ENCODE measurements at regions not wholly inside any gene's neighbourhood (a gene's known extent, or its start where the extent isn't known, plus 50 kb on each side); places are given as distances from the start of the nearest gene placed in this dataset.

DNA sequence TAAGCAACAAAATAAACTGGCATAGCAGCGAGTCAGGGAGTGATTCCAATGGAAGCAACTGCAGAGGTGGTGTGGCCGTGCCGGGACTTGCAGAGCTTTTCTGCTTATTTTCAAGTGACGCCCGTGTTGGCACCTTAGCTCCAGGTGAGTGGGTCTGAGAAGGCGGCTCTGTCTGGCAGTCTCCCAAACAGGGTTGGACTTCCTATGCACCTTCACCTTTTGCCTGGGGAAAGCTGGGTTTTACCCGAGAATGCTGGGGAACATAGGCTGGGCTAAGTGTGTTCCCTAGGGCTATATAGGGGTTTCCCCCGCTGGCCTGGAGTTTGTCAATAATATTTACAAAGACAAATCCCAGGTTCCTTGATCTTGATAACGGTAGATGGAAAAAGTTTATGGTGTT is 179.9 kb upstream of the TBL1XR1 start:
- no peak for DNase-seq (ENCODE audit: low read depth)
- TF ChIP-seq, protein P1, sequence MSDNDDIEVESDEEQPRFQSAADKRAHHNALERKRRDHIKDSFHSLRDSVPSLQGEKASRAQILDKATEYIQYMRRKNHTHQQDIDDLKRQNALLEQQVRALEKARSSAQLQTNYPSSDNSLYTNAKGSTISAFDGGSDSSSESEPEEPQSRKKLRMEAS (IDR thresholded peaks at IDR 0.05; ENCODE audit: low read depth, low read length): no peak
- no peak for TF ChIP-seq MYC (IDR thresholded peaks at IDR 0.05; ENCODE audit: low read depth, low read length)
- TF ChIP-seq CTCF (IDR thresholded peaks at IDR 0.05; ENCODE audit: low read depth, low read length): no peak
- no peak for TF ChIP-seq POLR2A (IDR thresholded peaks at IDR 0.05; ENCODE audit: extremely low read depth, insufficient read length)

GRCh38 chr3:177378168-177378567 is 180.9 kb upstream of the TBL1XR1 start:
- DNase-seq (ENCODE audit: low read depth): no peak
- no peak overlapping the region for H3K4me3 ChIP-seq (ENCODE audit: low read depth, low read length)
- TF ChIP-seq, protein P1 (IDR thresholded peaks at IDR 0.05; ENCODE audit: low read depth, low read length): no peak
- no peak for TF ChIP-seq MYC (IDR thresholded peaks at IDR 0.05; ENCODE audit: low read depth, low read length)
- TF ChIP-seq POLR2A (IDR thresholded peaks at IDR 0.05; ENCODE audit: extremely low read depth, insufficient read length): no peak
- TF ChIP-seq CTCF (IDR thresholded peaks at IDR 0.05; ENCODE audit: low read depth, low read length): no peak

More for the DNA sequence above, 179.9 kb upstream of the TBL1XR1 start:
- H3K4me3 ChIP-seq (ENCODE audit: low read depth, low read length): no peak overlapping the region

DNA sequence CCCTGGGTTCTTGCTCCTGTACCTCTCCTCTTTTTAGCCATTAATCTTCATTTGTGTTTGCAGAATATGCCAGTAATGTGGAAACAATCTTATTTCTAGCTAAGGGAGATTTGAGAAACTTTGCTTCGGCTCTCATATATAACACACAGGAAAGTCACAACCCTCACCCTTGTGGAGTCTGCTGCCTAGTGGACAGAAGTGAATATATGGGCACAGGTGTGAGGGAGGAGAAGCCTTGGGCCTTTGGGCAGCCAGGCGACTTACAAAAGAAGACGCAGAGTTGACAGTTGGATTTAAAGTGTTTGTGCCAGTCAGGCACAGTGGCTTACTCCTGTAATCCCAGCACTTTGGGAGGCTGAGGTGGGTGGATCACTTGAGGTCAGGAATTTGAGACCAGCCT is 181.8 kb upstream of the TBL1XR1 start:
- DNase-seq (ENCODE audit: low read depth): peak; percentile 14
- TF ChIP-seq POLR2A (IDR thresholded peaks at IDR 0.05; ENCODE audit: extremely low read depth, insufficient read length) (no peak), CTCF (IDR thresholded peaks at IDR 0.05; ENCODE audit: low read depth, low read length) (no peak), MYC (IDR thresholded peaks at IDR 0.05; ENCODE audit: low read depth, low read length) (no peak)
- TF ChIP-seq, protein P1 (IDR thresholded peaks at IDR 0.05; ENCODE audit: low read depth, low read length): no peak
- H3K4me3 ChIP-seq (ENCODE audit: low read depth, low read length): no peak overlapping the region

GRCh38 chr3:177381070-177381469 is 183.8 kb upstream of the TBL1XR1 start:
- H3K4me3 ChIP-seq (ENCODE audit: low read depth, low read length): no peak overlapping the region
- no peak for DNase-seq (ENCODE audit: low read depth)
- TF ChIP-seq MYC (IDR thresholded peaks at IDR 0.05; ENCODE audit: low read depth, low read length): no peak
- TF ChIP-seq POLR2A (IDR thresholded peaks at IDR 0.05; ENCODE audit: extremely low read depth, insufficient read length): no peak
- TF ChIP-seq, protein P1 (IDR thresholded peaks at IDR 0.05; ENCODE audit: low read depth, low read length): no peak
- no peak for TF ChIP-seq CTCF (IDR thresholded peaks at IDR 0.05; ENCODE audit: low read depth, low read length)

- DNase-seq (ENCODE audit: low read depth): no peak
- no peak overlapping the region for H3K4me3 ChIP-seq (ENCODE audit: low read depth, low read length)
- TF ChIP-seq, protein P1 (IDR thresholded peaks at IDR 0.05; ENCODE audit: low read depth, low read length): no peak
- no peak for TF ChIP-seq CTCF (IDR thresholded peaks at IDR 0.05; ENCODE audit: low read depth, low read length)
- no peak for TF ChIP-seq MYC (IDR thresholded peaks at IDR 0.05; ENCODE audit: low read depth, low read length)
- TF ChIP-seq POLR2A (IDR thresholded peaks at IDR 0.05; ENCODE audit: extremely low read depth, insufficient read length): no peak
Measured at GRCh38 chr3:177382944-177383343, 185.7 kb upstream of the TBL1XR1 start.

GRCh38 chr3:177385186-177385585 is 187.9 kb upstream of the TBL1XR1 start:
- H3K4me3 ChIP-seq (ENCODE audit: low read depth, low read length): no peak overlapping the region
- no peak for TF ChIP-seq POLR2A (IDR thresholded peaks at IDR 0.05; ENCODE audit: extremely low read depth, insufficient read length)
- TF ChIP-seq MYC (IDR thresholded peaks at IDR 0.05; ENCODE audit: low read depth, low read length): no peak
- TF ChIP-seq, protein P1 (IDR thresholded peaks at IDR 0.05; ENCODE audit: low read depth, low read length): no peak
- no peak for TF ChIP-seq CTCF (IDR thresholded peaks at IDR 0.05; ENCODE audit: low read depth, low read length)
- no peak for DNase-seq (ENCODE audit: low read depth)
